HG03139 (cell line): ENCODE measurements at regions not wholly inside any gene's neighbourhood (a gene's known extent, or its start where the extent isn't known, plus 50 kb on each side); places are given as distances from the start of the nearest gene placed in this dataset.
"Not testable (repeated sequence)": the region's sequence is repeated elsewhere in the genome, so short reads cannot be mapped to it uniquely, and the experiment has no call there.

Experiments used
- ATAC-seq: cut with Tn5 transposase; IDR thresholded peaks from one replicate; pipeline ENCODE4 v1.9.1; 2021; ENCODE audit not compliant: unreplicated experiment

DNA sequence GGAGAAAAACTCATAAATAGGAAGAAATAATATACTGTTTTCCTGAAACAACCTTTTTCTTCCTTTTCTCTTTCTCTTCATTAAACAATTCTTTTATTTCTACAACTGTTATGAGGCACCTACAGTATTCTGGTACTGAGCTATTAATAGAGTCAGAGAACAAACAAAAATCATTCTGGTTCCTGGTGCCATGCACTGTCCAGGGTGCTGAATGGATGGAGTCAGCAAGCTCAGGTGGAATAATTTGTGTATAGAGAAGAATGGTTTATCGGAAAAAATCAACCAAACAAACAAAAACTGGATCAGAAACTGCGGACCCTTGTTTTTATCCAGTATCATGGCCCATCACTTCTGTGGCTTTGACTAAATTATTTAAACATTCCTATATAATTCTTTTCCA is 430.3 kb upstream of the GOT2 start:
- ATAC-seq, result no peak

DNA sequence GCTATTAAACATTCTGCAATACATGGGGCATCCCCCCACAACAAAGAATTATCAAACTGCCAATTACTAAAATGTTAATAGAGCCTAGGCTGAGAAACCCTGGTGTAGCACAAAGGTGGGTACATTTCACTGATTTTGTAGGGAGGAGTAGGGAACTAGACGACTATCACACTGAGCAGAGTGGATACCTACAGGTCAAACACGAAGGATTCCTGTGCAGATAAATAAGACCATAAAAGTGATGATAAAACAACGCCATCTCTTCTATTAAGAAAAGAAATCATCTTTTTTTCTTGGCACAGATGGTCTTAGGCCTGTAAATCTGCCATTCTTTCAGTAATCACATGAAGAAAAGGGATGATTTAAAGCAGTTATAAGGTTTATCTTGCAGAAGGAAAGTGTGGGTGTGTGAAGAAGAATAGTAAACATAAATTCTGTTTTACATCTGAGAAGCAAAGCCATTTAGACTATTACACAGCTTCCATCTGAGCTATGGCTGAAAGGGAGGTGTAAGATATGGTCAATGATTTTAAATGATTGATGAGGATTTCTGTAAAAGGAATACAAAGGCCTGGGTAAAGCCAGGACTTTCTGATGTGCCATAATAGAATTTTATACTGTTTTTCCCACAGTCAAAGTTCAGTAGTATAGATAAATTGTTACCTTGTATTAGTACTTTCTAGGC is 429.4 kb upstream of the GOT2 start:
- ATAC-seq, result no peak

DNA sequence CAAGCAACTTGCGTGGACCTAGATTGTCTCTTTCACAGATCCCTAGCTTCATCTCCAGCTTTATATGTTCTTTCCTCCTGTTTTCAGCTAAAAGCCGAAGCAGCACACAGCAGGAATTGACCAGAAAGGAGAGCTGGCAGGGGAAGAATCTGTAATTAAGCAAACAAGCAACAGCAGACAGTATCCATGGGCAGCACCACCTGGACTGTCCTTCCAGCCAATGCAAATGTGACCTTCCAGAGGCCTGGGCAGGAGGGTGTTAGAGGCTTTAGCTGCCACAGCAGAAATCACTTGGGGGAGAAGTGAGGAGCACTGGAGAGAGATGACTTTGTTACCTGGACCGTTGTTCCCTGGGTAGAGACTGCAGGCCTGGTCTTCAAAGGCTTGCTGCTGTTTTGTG is 427.6 kb upstream of the GOT2 start:
- no peak for ATAC-seq

DNA sequence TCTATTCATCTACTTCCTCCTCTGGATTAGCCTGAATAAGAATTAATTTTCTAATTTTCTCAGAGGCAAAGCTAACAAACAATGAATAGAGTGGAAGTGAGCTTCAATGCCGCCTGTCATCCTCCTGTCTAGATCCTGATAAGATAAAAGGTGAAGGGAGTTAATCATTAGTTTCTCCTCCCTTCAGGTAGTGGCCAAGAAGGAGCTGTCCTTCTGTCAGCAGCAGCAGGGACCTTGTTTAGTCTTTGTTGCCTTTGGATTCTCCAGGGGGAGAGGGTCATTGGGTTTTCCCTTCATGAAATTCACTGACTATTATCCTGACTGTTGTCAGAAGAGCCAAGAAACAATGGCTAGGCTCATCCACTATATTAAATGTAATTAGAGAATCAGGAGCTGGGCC is 420.2 kb upstream of the GOT2 start:
- ATAC-seq, result no peak

DNA sequence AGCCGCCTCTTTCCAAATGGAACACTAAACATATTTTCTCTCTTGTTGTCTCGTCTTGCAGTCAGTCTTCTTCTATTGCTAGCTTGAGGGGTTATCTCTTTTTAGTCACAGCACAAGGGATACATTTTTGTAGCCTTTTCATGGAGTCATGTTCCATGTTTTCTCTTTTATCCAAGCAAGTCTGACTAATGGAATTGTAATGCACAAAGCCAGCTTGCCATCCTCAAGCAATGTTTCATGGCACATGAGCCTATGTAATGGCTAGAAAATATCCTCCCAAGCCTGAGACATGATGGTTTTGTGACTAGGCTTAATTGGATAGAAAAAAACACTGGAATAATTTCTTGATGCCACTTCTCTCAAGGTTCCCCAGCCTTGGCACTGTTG is 414.6 kb upstream of the GOT2 start:
- no peak for ATAC-seq

DNA sequence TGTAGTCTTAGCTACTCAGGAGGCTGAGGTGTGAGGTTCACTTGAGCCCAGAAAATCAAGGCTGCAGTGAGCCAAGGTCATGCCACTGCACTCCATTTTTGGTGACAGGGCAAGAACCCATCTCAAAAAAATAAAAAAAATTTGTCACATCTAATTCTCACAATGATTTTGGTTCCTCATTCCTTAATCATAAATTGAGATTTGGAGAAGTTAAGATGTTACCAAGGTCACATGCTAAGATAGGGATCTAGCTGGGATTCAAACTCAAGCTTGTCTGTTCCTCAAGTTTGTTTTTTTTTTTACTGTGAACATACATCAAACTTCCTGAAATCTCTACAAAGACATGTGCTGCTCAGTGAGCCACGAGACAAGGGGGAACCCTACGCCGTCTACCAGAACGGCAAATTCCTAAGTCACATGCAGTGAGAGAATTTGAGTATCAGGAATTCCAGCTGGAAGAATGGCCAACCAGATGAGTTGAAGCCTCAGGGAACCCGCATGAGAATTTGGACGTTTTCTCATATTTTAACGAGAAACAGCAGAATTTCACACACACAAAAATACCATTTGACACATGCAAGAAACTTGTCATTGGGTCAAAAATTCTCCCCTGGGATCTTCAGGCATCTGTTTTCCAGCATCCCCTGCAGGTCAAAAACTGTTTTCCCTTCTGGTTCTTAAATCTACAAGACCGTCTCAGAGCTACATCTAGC is 414.1 kb upstream of the GOT2 start:
- no peak for ATAC-seq

DNA sequence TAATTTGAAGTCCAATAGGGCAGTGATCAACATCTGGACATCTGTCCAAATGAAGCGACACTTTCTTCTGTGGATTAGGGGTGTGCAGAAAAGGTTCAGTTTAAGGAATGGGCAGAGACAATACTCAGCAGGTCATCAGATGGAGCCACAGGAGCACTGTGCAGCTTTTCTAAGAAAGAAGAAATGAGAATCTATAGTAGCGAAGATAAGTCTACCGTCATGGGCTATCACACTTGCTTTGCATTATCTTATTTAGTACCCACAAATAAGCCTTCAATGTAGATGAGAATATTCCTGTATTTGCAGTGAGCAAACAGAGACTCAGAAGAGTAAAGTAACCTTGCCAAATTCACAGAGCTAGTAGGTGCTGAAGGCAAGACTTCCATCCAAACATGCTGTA is 412.0 kb upstream of the GOT2 start:
- no peak for ATAC-seq

DNA sequence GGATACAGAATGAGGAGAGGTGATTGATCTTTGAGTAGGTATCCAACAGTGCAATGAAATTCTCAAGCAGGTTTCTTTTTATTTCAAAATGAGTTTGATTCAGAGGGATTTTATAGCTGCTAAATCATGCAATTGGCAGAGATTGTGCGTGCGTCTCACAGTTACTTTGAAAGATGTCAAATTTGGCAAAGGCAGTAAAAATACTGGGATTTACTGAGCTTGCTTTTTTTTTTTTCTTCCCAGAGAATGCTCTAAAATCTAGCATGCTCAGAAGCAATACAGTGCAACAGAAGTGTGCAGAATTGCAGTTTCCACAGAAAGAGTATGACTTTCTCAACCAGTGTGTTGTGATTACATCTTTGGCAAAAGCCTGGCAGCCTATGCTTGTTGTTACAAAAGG is 410.7 kb upstream of the GOT2 start:
- no peak for ATAC-seq

DNA sequence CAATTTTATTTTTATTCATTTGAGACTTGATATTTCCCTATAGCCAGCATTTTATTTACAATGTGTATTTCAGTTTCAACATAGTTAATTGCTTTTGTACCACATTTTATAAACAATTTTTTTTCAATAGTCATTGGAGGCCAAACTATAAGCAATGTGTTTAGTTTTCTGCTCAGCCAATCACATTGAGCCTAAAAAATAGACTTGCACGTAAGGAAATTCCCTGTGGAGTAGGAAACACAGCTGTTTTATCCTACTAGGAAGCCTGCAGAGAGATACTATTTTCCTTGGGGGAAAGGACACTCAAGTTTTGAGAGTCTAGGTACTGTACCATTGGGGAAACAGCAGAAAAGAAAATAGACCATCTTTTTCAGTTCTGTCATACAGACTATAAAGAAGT is 410.2 kb upstream of the GOT2 start:
- no peak for ATAC-seq

DNA sequence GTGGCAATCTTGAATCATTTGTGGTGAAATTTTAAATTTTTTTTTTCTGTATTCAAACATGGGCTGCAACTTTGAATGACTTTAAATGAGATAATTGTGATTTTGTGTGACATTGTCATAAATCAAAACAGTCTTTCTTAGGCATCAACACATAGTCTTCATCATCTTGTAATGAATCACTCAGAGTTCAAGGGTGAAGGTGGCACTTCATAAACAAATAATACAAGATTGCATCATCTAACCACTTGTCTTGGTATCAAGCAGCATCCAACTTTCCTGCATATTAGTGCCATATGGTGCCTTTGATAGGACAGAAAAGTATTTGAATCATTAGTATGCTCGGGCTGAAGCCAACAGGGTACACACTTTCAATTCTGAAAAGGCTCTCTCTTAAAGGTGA is 392.4 kb upstream of the GOT2 start:
- no peak for ATAC-seq

DNA sequence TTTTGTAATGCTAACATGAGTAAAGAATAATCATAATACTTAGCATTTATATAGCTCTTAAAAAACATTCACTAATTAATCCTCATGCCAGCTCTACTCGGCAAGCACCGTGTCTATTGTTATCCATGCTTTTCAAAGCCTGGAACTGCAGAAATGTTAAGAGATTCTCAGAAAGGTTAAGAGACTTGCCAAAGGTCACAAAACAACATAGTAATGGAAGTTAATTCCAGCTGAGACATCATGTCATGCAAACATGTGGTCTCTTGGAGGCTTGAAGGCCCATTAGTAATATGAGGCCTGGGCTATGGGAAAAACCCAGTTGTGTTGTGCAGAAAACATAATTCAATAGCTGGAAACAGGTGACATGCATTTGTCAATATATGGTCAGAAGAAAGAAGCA is 389.9 kb upstream of the GOT2 start:
- ATAC-seq, result no peak

DNA sequence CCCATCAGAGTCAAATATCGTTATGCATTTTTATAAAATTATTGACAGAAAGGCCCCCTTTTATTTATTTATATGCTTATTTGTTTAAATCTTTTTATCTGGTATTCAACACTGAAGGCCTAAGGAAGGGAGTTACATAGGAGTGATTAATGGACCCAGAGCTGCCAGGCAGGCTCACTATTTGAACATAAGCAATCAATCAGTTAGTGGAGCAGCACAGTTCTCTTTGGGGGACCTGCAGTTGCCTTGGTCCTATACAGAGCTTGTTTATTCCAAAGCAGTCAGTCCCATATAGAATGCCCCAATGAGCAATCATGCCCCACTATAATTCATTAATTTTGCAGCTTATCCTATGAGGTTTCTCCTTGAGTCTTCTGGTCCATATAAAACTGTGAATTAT is 389.4 kb upstream of the GOT2 start:
- ATAC-seq, result no peak

DNA sequence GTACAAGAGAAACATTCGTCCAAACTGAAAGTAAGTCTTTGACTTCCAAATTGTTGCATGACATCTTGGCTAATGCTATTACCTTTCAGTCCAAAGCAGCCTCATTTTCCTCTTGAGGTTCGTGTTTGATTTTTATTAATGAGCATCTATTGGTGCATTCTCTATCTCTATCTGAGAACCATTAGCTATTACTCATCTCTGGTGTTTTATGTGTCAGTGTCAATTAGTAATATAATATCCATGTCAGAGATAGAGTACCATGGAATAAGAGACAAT is 388.1 kb upstream of the GOT2 start:
- no peak for ATAC-seq

DNA sequence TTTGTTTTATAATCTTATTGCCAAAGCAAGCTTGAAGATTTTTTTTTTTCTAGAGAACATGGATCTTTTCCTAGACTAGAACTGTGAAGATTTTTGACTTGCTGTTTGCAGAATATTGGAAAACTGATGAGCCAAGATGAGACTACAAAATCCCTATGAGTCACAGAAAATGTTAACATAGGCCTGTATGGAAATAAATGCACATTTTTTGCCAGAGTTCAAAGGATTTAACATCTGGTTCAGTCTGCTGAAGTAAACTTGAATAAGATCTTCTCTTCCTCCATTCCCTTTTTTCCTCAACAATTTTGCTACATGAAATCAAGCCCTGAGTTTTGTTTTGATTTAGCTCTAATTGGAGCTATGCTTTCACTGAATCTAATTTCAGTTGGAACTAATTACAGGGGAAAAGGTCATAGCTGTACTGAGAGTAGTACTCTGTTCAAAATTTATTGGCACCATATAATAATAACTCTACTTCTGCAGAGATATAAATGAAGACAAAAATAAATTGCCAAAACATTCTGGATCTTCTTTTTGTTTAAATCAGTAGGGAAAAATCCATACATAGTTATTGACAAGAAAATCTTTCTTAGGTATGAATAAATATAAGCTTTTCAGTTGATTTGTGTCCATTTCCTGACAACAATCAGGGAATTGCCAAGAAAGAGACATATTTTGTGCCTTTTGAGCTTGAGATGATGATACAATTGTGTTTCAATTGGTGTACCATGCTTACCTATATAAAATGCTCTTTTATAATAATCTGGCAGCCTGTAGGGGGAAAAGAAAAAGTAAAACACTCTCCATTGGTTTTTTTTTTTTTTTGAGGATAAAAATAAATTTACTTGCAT is 387.5 kb upstream of the GOT2 start:
- ATAC-seq, result no peak

DNA sequence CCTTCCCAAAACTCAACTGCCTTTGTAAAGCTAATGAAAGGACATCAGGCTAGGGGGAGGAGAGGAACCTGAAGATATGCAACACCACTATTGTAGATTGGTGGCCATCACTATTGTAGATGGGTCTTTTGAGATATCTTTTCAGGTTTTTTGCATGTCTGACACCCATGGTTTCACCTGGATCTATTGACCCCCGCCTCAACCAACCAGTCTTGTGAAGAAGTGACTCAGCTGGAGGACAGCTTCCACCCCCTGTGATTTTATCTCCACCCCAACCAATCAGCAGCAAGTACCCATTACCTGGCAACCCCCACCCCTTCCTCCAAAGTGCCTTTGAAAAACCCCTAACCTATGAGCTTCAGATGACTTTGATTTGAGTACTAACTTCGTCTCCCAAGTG is 382.6 kb upstream of the GOT2 start:
- no peak for ATAC-seq

DNA sequence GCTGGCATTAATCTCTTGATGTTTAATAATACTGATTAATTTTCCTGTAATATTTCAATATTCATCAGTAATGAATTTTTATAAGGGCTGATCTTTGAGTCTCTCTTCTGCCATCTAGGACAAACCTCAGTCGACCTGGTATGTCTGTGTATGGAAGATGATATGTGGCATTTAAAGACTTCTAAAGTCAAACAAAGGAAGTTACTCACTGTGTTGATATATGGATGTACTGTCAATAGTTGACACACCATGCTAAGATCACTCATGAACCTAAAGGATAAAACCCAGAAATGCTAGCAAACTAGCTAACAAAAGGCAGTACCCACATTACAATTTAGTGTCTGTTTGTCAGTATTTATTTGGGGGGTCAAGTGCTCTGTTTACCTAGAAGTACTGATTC is 380.7 kb upstream of the GOT2 start:
- ATAC-seq, result no peak

DNA sequence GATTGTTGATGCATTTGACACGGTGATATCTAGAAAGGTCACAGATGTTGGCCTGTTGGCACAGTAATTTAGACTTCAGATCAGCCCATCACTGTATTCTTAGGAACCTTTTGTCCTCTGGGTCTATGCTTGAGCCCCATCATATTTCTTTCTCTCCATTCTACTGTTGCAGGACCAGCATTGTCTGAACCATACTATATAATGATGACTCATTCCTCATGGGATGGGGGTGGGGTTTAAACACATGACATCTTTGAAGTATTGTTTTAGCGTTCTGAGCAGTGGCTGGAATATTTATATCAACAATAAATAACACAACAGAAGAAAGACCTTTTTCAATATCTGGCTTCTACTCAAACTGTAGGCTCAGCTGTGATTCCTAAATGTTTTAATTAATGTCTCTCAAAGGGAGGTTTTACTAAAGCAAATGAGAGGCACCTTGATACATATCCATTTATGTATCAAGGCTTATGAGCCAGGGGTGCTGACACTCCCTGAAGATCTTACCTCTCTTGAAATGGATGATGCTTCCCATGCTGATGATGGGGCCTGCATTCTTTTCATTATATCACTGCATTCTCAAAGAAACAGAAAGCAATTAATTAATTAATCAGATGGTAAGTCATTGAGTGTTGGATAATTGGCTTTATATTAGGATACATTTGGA is 379.0 kb upstream of the GOT2 start:
- ATAC-seq, result no peak

DNA sequence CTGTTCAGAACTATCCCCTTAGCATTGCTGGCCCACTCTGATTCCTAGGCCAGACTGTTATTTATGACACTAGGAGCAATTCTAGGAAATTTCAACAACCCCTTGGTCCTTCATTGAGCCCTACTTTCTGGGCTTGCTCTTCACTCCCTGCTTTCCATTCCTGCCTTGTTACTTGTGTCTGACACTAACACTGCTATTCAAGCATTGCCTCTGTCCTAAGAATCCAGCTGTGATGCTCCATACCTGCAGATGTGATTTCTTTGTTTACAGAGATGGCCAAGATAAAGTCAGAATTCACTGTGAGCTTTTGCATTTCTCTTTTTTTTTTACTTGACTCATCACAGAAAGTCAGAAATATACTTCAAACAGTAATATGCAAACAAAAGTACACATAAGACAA is 377.2 kb upstream of the GOT2 start:
- no peak for ATAC-seq

DNA sequence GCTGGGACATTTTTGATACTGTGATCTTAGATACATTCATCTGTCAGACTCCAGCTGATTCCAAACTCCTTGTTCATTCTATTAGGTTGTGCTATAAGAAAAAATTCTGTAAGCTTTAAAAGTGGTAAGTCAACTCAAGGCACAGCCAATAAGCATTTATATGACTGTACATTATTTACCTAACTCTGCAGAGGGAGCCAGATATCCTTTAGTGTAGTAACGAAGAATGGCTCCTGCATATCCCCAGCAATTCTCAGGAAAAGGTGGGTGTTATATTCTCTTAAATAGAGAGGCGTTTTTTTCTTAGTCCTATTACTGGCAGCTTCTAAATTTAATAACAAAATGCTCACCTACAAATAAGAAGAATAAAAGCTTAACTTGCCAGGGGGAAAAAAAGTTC is 374.3 kb upstream of the GOT2 start:
- no peak for ATAC-seq

DNA sequence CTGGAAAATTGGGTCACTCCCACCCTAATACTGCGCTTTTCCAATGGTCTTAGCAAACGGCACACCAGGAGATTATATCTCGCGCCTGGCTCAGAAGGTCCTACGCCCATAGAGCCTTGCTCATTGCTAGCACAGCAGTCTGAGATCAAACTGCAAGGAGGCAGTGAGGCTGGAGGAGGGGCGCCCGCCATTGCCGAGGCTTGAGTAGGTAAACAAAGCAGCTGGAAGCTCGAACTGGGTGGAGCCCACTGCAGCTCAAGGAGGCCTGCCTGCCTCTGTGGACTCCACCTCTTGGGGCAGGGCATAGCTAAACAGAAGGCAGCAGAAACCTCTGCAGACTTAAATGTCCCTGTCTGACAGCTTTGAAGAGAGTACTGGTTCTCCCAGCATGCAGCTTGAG is 362.6 kb upstream of the GOT2 start:
- ATAC-seq, result not testable (repeated sequence)

DNA sequence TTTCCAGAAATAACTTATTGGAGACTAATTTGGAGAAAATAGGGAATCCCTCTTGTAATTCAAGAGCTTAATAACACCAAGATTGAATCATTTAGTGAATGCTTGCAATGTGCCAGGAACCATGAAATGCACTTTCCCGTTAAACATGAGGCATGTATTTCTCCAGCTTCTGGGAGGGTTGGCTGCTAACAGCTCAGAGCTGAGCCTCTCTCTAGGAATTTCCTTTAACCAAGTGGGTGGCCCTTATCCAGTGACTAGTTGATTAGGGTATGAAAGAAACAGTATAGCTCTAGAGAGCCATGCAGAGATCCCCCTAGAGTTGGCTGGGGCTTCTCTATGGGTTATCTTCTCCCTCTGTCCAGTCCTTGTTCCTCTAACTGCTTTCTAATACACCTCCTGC is 356.4 kb upstream of the GOT2 start:
- ATAC-seq, result no peak

DNA sequence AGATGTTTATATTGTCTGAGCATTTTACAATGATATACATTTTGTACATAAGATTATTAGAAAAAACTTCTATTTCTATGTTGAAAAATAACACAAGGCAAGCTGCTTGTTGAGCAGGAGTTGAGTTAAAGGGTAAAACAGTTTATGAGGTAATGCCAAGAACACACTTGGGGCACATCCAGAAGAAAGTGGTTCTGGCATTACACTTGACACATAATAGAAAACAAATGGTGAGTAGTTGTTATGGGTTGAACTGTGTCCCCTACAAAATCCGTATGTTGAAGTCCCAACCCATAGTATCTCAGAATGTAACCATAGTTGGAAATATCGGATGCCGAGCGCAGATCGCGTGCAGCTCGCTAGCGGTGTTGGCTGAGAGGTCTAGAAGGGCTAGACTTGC is 354.3 kb upstream of the GOT2 start:
- no peak for ATAC-seq
